HK-2 (cell line): ENCODE measurements at regions not wholly inside any gene's neighbourhood (a gene's known extent, or its start where the extent isn't known, plus 50 kb on each side); places are given as distances from the start of the nearest gene placed in this dataset.
"Not testable (repeated sequence)": the region's sequence is repeated elsewhere in the genome, so short reads cannot be mapped to it uniquely, and the experiment has no call there.

Experiments used
- DNase-seq: peaks from one replicate; pipeline ENCODE4 v3.0.0-alpha.2; 2018; ENCODE audit not compliant: unreplicated experiment

- no peak for DNase-seq
These were observed 115.8 kb upstream of the FBXL7 start for GRCh38 chr5:15384176-15384575.

- DNase-seq: no peak
These were observed 116.5 kb upstream of the FBXL7 start for GRCh38 chr5:15383469-15383868.

- no peak for DNase-seq
These were observed 117.0 kb upstream of the FBXL7 start for GRCh38 chr5:15383021-15383420.

GRCh38 chr5:15377573-15378340 lies 122.2 kb upstream of the FBXL7 start:
- DNase-seq: no peak

GRCh38 chr5:15376803-15377202 lies 123.2 kb upstream of the FBXL7 start:
- DNase-seq: no peak

- no peak for DNase-seq
These were observed 123.9 kb upstream of the FBXL7 start for GRCh38 chr5:15376088-15376487.

DNA sequence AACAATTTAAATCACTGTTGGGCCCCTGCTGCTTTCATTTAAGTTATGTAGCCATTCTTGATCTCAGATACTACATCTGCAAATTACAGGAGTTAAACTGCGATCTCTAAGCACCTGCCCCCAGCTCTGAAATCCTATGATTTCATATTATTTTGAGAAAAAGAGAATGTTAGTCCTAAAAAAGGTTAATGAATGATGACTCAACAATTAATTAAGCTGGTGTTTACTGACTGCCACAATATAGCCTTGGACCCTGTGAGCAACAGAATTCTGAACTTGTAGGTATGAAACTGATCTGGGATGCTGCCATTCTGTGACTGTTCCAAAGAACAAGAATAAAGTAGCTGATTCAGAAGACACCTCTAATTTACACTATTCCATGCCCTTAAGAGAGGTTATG lies 124.4 kb upstream of the FBXL7 start:
- no peak for DNase-seq

GRCh38 chr5:15374886-15375285 lies 125.1 kb upstream of the FBXL7 start:
- DNase-seq: no peak

- DNase-seq: no peak
These were observed 126.8 kb upstream of the FBXL7 start for GRCh38 chr5:15373151-15373550.

- no peak for DNase-seq
These were observed 128.8 kb upstream of the FBXL7 start for GRCh38 chr5:15371184-15371583.

- no peak for DNase-seq
These were observed 131.1 kb upstream of the FBXL7 start for GRCh38 chr5:15368835-15369234.

DNA sequence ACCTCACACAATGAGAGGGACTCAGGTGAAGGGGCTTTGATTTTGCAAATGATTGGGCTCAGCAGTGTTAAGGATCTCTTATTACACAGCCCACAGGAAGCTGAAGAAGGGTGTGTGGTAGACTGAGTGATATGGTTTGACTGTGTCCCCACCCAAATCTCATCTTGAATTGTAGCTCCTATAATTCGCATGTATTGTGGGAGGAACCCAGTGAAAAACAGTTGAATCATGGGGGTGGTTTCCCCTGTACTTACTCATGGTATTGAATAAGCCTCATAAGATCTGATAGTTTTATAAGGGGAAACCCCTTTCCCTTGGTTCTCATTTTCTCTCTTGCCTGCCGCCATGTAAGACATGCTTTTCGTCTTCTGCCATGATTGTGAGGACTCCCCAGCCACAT lies 132.5 kb upstream of the FBXL7 start:
- no peak for DNase-seq

DNA sequence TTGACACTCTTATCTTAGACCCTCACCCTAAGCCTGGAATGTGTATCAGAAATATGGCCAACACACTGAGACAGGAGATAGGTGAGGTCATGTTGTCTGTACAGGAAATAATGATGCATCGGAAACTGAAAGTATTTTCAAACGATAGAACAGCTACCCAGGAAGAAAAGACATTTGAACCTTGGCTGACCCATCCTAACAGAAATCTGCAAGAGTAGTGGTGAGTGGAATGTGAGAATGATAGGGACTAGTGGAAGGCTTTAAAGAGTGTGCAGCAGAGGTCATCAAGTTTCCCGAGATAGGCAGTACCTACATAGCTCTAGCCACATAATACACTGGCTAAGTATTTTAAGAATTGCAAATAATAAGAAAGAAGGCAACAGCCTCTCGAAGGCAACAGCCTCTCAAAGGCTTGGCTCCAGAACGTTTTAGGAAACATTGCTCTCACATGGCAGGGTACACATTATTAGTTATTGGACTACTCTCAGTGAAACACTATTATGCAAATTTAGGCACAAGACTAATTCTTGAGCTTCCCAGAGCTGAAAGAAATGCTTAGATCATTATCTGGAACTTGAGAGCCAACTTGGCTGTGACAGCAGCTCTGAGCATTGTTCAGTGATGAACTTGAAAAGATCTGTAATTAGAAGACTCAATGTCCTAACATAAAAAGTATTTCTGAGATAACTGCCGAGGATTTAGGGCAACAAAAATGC lies 133.1 kb upstream of the FBXL7 start:
- DNase-seq: no peak

DNA sequence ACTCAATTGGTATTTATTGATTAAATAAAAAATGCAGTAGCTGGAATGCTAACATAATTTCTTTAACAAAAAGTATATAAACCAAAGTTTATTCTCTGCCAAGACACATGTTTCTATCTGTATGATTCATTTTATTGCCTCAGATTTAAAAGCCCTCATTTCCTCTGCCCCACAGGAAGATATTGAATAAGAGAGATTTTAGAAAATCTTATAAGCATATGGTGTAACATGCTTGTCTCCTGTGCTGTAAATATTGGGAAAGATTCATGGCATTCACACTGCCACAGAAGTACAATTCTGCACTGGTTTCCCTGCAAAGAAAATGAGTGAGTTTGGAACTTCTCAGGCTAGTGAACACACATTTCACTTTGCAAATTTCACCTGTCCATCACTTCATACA lies 134.9 kb upstream of the FBXL7 start:
- DNase-seq: no peak

DNA sequence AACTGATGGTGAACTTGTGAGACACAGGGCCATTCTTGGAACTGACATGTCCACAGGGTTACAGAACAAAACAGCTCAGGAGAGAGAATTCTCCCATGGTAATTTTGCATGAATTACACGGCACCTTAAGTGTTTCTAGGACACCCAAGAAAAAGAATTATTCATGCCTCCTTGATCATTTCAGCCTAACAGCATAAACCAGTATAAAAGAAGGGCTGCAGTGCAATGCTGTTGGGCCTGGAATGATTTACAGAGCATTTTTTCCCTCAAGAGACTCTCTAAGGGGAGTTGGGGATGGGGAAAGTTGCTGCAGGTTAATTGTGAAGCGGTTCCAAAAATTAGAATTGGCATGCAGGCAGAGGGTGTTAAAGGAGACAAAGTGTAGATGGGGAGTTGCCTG lies 136.4 kb upstream of the FBXL7 start:
- DNase-seq: no peak

DNA sequence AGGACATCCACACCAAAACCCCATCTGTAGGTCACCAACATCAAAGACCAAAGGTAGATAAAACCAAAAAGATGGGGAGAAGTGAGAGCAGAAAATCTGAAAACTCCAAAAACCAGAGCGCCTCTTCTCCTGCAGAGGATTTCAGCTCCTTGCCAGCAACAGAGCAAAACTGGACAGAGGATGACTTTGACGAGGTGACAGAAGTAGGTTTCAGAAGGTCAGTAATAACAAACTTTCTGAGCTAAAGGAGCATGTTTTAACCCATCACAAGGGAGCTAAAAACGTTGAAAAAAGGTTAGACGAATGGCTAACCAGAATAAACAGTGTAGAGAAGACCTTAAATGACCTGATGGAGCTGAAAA lies 142.9 kb upstream of the FBXL7 start:
- not testable (repeated sequence) for DNase-seq

GRCh38 chr5:15356308-15357091 lies 143.5 kb upstream of the FBXL7 start:
- not testable (repeated sequence) for DNase-seq

DNA sequence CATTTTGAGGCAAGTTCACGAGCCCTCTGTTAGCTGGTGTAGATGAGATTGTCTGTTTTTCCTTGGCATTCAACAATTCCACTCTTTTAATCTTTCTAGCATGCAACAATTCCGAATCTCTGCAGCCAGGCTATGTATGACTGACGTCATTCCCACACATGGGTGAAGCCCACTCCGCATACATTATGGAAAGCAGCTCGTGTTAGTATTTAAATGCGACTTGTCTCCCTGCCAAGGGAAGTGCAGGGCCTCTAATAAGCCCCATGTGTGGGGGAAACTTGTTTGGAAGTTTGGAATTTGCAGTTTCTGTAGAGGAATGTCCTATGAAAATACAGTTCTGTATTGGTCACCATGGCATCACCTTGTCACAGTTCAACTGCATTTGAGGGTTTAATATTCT lies 146.0 kb upstream of the FBXL7 start:
- DNase-seq: no peak

DNA sequence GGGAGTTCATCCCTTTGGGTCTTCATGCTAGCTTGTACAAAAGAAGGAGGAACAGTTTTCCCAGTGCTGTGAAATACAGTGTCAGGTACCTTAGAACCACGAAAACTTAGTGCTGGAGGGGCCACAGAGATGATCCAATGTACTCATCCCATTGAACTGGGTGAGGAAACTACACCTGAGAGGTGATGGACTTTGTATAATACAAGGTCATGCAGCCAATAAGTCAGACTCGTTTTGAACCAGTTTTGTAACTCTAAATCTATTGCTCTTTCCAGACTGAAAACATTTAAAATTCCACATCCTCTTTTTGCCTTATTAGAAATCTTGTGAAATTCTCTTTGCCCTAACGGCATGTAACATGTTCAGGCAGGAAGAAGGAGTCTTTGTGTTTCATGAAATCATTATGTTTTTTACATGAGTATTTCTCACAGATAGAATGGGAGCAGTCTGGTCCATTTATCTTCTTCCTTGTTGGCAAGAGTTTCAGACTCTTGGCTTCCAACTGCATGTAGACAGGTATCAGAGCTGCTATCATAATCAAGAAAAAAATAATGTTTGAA lies 146.8 kb upstream of the FBXL7 start:
- no peak for DNase-seq

GRCh38 chr5:15350614-15351013 lies 149.4 kb upstream of the FBXL7 start:
- DNase-seq: no peak

GRCh38 chr5:15346738-15347137 lies 153.2 kb upstream of the FBXL7 start:
- DNase-seq: no peak

DNA sequence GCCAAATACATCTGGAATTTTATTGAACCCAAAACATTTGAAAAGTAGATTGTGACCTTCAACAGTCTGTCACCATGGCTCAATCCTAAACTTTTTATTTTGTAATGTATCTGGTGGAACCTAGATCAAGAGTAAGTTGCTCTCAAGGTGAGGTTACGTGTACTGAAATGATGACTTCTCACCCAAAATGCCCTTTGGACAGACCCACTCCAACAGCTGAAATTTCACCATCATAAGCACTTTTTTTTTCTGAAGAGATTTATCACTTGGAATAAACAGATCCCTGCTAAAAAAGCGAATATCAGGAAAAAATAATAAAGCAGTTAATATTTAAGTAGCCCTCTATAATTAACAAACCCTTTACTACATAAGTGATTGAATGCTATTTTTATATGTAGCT lies 155.0 kb upstream of the FBXL7 start:
- no peak for DNase-seq
